ENCODE measurements at regions not wholly inside any gene's neighbourhood (a gene's known extent, or its start where the extent isn't known, plus 50 kb on each side); places are given as distances from the start of the nearest gene placed in this dataset.

DNA sequence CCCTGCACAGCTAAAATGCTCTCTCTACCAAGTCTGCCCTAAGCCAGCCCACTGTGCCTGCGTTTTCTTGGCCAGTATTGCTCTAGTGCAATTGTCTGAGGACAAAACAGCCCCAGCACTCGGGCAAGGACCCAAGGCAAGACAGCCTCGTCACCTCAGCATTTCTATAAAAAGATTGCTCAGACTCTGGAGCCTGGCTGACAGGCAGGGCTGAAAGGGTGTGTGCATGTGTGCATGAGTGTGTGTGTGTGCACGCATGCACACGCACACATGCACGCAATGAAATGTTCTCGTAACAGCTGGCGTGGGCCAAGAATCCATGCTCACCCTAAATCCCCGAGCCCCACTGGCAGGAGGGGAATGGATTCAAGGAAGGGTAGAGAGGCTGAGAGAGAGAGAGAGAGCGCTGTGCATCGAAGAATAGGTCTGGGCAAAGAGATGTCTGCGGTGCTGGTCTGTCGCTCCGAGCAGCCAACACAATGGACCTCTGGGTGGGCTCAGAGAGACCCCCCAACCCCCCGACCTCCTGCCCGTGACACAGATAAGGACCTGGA is 579.2 kb downstream of the BCOR start:
- no peaks in the 10 kb centered on the region for H3K4me1 ChIP-seq (replicated peaks)
- no peaks in the 10 kb centered on the region for H3K27me3 ChIP-seq (replicated peaks)
- no peak overlapping the region for H3K4me3 ChIP-seq
- H3K36me3 ChIP-seq = no peaks in the 10 kb centered on the region
- H3K9me3 ChIP-seq (replicated peaks) = no peaks in the 10 kb centered on the region
- no peak overlapping the region for H3K27ac ChIP-seq
- DNase-seq (ENCODE audit: low read depth in 1 of 2, low spot score in 2 of 2) = no peak

DNA sequence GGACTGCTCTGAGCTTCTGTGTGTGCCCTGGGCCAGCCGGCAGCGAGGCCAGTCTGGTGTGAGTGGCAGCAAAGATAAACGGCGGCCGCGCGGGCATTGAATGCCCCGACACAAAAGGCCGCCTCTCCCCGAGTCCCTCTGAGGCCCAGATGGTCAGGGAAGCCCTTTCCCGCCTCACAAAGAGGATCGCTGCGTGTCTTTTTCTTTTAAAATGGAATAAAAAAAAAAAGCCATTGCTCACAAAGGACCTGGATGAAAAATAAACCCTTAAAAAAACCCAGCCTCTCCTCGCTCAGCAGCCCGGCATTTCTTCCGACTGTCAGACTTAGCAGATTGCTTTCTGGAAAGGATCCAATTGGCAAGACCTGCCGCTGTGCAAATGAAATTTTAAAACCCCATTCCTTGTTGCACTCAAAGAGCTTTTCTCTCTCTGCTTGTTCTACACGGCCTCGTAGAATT is 578.7 kb downstream of the BCOR start:
- H3K9me3 ChIP-seq (replicated peaks) = no peaks in the 10 kb centered on the region
- no peaks in the 10 kb centered on the region for H3K4me1 ChIP-seq (replicated peaks)
- no peak overlapping the region for H3K27ac ChIP-seq
- H3K36me3 ChIP-seq = no peaks in the 10 kb centered on the region
- DNase-seq (ENCODE audit: low read depth in 1 of 2, low spot score in 2 of 2) = no peak
- no peak overlapping the region for H3K4me3 ChIP-seq
- no peaks in the 10 kb centered on the region for H3K27me3 ChIP-seq (replicated peaks)

DNA sequence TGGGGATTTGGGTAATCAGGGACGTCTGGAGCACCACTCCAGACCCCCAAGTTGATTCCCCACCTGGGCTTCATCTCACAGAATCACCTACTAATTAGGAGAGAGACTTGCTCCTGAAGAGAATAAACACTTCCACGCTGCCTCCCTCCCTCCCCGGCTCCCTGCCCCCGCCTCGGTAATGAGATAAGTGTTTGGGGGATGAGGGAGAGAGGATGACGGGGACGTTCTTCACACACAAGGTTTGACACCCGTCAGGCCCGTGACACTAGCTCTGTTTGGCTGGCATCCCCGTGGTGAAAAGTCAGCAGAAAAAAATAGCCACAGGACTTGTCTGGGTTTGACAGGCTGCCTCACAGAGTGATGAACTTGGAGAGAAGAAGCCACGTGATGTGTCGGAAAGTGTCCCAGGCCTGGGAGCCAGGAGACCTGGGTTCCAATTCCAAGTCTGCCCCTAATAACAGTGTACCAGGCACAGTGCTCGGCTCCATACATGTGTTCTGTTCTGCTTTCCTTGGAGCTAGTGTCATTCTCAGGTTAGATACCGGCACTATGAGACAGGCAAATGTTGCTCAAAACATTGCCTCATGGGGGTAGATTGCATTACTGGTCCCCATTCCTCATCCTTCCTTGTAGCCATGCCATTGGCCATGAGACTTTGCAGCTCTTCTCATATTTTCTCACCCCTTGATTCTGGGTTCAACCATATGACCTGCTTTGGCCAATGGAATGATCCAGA is 578.0 kb downstream of the BCOR start:
- no peaks in the 10 kb centered on the region for H3K27me3 ChIP-seq (replicated peaks)
- no peak overlapping the region for H3K27ac ChIP-seq
- DNase-seq (ENCODE audit: low read depth in 1 of 2, low spot score in 2 of 2) = no peak
- H3K36me3 ChIP-seq = no peaks in the 10 kb centered on the region
- no peaks in the 10 kb centered on the region for H3K4me1 ChIP-seq (replicated peaks)
- no peaks in the 10 kb centered on the region for H3K9me3 ChIP-seq (replicated peaks)
- no peak overlapping the region for H3K4me3 ChIP-seq

DNA sequence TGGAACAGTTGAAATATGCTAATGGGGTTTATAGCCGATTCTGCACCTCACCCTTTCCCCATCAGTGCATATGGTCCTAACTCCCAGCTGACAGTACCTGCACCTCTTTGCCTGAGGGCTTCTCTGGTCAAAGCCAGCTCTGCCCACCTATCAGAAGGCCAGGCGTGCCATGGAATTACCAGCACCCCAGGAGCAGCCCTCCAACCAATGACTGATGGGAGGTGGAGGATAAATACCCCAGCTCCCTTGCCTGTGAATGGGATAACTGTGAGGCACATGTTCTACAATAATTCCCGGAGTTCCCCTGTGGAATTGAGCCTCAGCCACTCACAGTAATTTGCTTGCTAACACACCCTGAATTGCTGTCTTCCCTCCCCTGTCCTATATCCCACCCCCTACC is 572.0 kb downstream of the BCOR start:
- Histone ChIP-seq H3K4me1 (replicated peaks) (no peaks in the 10 kb centered on the region), H3K27ac (no peak overlapping the region), H3K36me3 (no peaks in the 10 kb centered on the region), H3K27me3 (replicated peaks) (no peaks in the 10 kb centered on the region), H3K9me3 (replicated peaks) (no peaks in the 10 kb centered on the region), H3K4me3 (no peak overlapping the region)
- no peak for DNase-seq (ENCODE audit: low read depth in 1 of 2, low spot score in 2 of 2)

DNA sequence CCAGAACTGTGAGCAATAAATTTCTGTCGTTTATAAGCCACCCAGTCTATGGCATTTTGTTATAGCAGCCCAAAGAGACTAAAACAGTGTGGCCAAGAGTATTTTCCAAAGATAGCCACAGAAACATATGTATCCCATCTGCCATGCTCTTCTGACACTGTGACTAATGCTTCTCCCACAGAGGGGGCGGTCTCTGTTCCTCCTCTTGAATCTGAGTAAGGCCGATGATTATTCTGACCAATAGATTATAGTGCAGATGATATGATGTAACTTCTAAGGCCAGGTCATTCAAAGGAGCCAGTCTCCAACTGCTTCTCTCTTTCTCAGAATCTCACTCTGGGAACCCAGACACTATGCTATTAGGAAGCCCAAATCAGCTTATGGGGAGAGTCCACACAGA is 570.7 kb downstream of the BCOR start:
- H3K4me1 ChIP-seq (replicated peaks) = no peaks in the 10 kb centered on the region
- no peak overlapping the region for H3K27ac ChIP-seq
- H3K9me3 ChIP-seq (replicated peaks) = no peaks in the 10 kb centered on the region
- no peaks in the 10 kb centered on the region for H3K36me3 ChIP-seq
- DNase-seq (ENCODE audit: low read depth in 1 of 2, low spot score in 2 of 2) = no peak
- no peak overlapping the region for H3K4me3 ChIP-seq
- H3K27me3 ChIP-seq (replicated peaks) = no peaks in the 10 kb centered on the region

DNA sequence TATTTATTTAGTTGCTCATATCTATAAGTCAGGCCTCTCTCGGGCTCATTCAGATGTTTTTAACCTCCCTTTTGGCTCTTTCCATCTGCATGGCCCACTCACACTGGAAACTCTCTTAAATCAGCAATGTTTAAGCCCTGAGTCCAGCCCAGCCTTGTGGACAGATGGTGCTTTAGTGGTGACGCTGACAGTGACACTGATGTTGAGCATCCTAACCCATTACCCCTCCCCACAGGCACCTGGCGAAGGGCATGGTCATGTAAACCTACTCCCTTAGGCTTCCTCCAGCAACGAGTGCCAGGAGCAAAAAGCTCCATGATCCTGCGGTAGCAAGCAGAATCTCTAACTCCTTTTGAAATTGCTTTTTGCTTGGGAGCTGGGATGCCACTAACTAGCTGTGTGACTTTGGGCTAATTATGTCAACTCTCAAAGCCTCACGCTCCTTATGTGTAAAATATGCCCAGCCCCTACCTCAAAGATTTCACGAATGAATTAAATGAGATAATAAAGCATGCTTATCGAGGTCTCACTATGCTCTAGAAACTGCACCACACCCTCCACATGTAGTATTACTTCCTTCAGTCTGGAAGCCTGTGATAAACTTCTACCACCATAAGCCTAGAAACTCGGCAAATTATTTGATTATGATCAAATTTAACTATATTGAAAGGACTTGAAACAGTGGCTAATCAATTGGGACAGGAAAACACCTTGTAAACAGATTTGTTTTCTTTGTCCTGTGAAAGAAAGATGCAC is 569.4 kb downstream of the BCOR start:
- H3K4me1 ChIP-seq (replicated peaks) = no peaks in the 10 kb centered on the region
- no peaks in the 10 kb centered on the region for H3K9me3 ChIP-seq (replicated peaks)
- no peaks in the 10 kb centered on the region for H3K36me3 ChIP-seq
- no peak overlapping the region for H3K27ac ChIP-seq
- no peak overlapping the region for H3K4me3 ChIP-seq
- DNase-seq (ENCODE audit: low read depth in 1 of 2, low spot score in 2 of 2) = no peak
- H3K27me3 ChIP-seq (replicated peaks) = no peaks in the 10 kb centered on the region

DNA sequence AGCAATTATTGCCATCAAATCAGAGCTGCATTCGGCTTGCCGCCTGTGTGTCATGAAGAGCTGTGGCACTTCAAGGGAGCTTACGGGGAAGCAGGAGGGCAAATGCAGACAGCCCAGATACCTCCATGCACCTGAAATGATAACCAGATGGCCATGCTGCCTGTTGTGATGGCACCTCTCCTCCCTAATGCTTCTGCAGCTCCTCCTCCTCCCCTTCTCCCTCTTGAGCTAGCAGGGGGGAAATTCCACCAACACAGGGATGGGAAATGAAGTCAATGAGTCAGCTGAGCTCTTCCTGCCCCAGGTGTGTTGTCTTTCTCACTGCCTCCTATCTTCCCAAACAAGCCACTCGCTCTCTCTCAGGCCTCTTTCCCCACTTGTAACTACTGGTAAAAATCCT is 565.0 kb downstream of the BCOR start:
- DNase-seq (ENCODE audit: low read depth in 1 of 2, low spot score in 2 of 2) = no peak
- Histone ChIP-seq H3K36me3 (no peaks in the 10 kb centered on the region), H3K9me3 (replicated peaks) (no peaks in the 10 kb centered on the region), H3K27ac (no peak overlapping the region), H3K4me3 (no peak overlapping the region), H3K27me3 (replicated peaks) (no peaks in the 10 kb centered on the region), H3K4me1 (replicated peaks) (no peaks in the 10 kb centered on the region)

DNA sequence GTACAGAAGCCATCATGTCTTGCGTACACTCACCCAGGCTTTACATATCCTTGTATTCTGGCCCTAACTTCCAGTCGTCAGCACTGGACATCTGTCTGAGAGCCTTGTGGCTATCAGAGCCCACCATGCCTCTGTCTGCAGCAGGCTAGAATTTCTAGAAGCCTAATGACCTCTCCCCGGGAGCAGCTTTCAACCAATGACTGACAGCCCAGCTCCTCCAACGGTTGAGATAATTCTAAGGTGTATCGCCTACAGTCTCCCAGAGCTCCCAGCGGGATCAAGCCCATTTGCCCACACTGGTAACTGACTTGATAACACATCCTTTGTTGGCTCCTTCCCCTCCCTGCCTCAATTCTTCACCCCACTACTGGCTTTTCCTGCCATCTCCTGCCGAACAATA is 562.8 kb downstream of the BCOR start:
- H3K27ac ChIP-seq = no peak overlapping the region
- H3K4me3 ChIP-seq = no peak overlapping the region
- no peaks in the 10 kb centered on the region for H3K27me3 ChIP-seq (replicated peaks)
- no peaks in the 10 kb centered on the region for H3K9me3 ChIP-seq (replicated peaks)
- no peaks in the 10 kb centered on the region for H3K36me3 ChIP-seq
- no peaks in the 10 kb centered on the region for H3K4me1 ChIP-seq (replicated peaks)
- no peak for DNase-seq (ENCODE audit: low read depth in 1 of 2, low spot score in 2 of 2)

DNA sequence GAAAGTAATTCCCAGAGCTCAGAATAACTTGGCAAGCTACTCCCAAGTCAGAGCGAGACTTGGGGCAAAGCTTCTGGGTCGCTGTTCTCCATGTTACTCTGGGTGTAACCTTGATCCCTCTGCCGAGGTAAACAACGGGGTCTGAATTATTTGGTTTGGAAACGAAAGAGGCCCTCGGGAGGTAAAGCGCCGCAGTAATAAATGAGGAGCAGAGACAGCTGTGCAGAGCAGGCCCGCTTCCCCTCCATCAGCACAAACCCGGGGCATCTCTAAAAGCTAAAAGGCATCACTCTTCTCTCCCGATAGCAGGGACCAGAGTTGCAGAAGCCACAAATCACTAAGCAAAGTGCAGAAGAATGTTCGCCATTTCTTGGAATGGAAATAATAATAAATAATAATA is 561.5 kb downstream of the BCOR start:
- no peak overlapping the region for H3K27ac ChIP-seq
- no peaks in the 10 kb centered on the region for H3K4me1 ChIP-seq (replicated peaks)
- no peak overlapping the region for H3K4me3 ChIP-seq
- H3K27me3 ChIP-seq (replicated peaks) = no peaks in the 10 kb centered on the region
- no peak for DNase-seq (ENCODE audit: low read depth in 1 of 2, low spot score in 2 of 2)
- no peaks in the 10 kb centered on the region for H3K36me3 ChIP-seq
- no peaks in the 10 kb centered on the region for H3K9me3 ChIP-seq (replicated peaks)

DNA sequence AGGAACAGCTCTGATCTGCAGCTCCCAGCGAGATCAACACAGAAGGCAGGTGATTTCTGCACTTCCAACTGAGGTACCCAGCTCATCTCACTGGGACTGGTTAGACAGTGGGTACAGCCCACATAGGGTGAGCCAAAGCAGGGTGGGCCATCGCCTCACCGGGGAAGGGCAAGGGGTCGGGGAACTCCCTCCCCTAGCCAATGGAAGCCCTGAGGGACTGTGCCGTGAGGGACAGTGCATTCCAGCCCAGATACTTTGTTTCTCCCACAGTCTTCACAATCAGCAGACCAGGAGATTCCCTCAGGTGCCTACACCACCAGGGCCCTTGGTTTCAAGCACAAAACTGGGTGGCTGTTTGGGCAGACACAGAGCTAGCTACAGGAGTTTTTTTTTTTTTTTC is 555.9 kb downstream of the BCOR start:
- H3K27me3 ChIP-seq (replicated peaks) = no peaks in the 10 kb centered on the region
- no peaks in the 10 kb centered on the region for H3K9me3 ChIP-seq (replicated peaks)
- no peaks in the 10 kb centered on the region for H3K4me1 ChIP-seq (replicated peaks)
- H3K36me3 ChIP-seq = no peaks in the 10 kb centered on the region
- H3K27ac ChIP-seq = no peak overlapping the region
- H3K4me3 ChIP-seq = no peak overlapping the region
- DNase-seq (ENCODE audit: low read depth in 1 of 2, low spot score in 2 of 2) = no peak

DNA sequence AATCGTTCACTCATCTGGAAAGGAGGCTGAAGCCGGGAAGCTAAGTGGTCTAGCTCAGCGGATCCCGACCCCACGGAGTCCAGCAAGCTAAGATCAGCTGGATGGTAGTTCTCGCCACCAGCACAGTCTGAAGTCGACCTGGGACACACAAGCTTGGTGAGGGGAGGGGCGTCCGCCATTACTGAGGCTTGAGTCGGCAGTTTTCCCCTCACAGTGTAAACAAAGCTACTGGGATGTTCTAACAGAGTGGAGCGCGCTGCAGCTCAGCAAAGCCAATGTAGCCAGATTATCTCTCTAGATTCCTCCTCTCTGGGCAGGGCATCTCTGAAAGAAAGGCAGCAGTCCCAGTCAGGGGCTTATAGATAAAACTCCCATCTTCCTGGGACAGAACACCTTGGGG is 555.4 kb downstream of the BCOR start:
- Histone ChIP-seq H3K4me3 (no peak overlapping the region), H3K36me3 (no peaks in the 10 kb centered on the region), H3K27me3 (replicated peaks) (no peaks in the 10 kb centered on the region), H3K27ac (no peak overlapping the region), H3K9me3 (replicated peaks) (no peaks in the 10 kb centered on the region), H3K4me1 (replicated peaks) (no peaks in the 10 kb centered on the region)
- DNase-seq (ENCODE audit: low read depth in 1 of 2, low spot score in 2 of 2) = no peak

DNA sequence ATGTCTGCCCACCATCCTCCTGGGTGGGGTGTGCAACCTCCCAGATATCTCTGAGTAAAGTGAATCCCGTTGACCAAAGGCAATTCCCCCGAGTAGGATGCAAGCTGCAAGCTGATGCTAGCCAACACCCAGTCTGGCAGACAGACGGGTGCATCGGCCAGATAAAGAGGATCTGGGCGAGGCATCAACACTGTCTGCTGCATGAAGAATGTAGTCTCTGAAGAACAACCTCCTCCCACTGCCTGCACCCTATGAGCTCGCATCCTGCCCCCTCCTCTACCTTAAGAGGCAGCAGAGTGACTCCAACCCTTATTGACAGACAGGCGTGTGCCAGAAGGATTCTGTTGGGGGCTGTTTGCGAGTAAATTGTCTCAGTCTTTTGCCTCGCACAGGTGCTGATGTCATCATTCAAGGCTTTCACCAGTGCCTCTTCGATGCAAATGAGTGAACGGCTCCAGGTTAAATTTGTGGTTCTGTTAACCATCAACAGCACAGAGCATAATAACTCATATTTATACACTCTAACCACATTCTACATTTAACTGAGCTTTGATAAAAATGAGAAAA is 546.9 kb downstream of the BCOR start:
- Histone ChIP-seq H3K9me3 (replicated peaks) (no peaks in the 10 kb centered on the region), H3K27me3 (replicated peaks) (no peaks in the 10 kb centered on the region), H3K4me1 (replicated peaks) (no peaks in the 10 kb centered on the region), H3K4me3 (no peak overlapping the region), H3K27ac (no peak overlapping the region), H3K36me3 (no peaks in the 10 kb centered on the region)
- DNase-seq (ENCODE audit: low read depth in 1 of 2, low spot score in 2 of 2) = no peak

DNA sequence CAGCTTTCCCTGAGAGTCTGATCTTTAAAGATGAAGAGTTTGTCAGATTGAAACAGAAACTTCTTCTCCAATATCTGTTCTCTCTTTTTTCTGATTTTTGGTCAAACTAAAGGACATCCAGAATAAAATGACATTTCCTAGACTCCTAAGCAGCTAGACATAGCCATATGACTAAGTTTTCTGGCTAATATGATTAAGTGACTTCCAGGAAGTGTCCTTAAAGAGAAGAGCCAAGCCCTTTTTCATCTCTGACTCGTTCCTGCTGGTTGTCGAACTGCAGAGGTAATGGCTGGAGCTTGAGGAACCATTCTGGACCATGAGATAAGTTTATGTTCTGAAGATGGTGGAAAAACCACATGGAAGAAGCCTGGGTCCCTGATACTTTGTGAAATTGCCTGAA is 546.0 kb downstream of the BCOR start:
- Histone ChIP-seq H3K27me3 (replicated peaks) (no peaks in the 10 kb centered on the region), H3K36me3 (no peaks in the 10 kb centered on the region), H3K4me1 (replicated peaks) (no peaks in the 10 kb centered on the region), H3K9me3 (replicated peaks) (no peaks in the 10 kb centered on the region), H3K4me3 (no peak overlapping the region), H3K27ac (no peak overlapping the region)
- no peak for DNase-seq (ENCODE audit: low read depth in 1 of 2, low spot score in 2 of 2)

DNA sequence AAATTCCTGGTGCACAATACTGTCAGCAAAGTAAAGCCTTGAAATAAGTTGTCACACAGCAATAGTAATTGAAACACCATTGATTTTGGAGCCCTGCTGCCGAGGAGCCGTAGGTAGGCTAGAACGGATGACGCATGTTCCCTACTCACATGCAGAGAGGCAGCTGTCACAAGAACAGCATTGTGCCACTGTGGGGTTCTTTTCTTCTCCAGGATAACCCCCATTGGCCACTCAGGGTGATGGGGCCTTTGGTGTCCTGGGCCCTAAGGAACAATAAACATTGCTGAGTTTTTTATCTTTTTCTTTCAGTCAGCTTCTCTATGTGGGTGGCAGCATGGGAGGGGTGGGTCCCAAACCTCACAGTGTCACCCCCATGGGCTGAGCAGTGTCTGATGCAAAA is 542.3 kb downstream of the BCOR start:
- Histone ChIP-seq H3K9me3 (replicated peaks) (no peaks in the 10 kb centered on the region), H3K4me1 (replicated peaks) (peaks cover 14% of the 10 kb centered on the region), H3K27ac (no peak overlapping the region), H3K4me3 (no peak overlapping the region), H3K36me3 (no peaks in the 10 kb centered on the region), H3K27me3 (replicated peaks) (no peaks in the 10 kb centered on the region)
- no peak for DNase-seq (ENCODE audit: low read depth in 1 of 2, low spot score in 2 of 2)

Measured in SJSA1 (cell line).